H1 (cell line): ENCODE measurements at regions not wholly inside any gene's neighbourhood (a gene's known extent, or its start where the extent isn't known, plus 50 kb on each side); places are given as distances from the start of the nearest gene placed in this dataset.

Source experiments
- CTCF ChIA-PET: fragments of 300-600 bp; sonication (Branson Sonifier 250); formaldehyde crosslinking; loops from one replicate; lab custom pipeline; 2021; ENCODE audit not compliant: partially characterized antibody; lab: Charles Lee
- POLR2A ChIA-PET: fragments of 300-600 bp; sonication (Branson Sonifier 250); formaldehyde crosslinking; loops from one replicate; lab custom pipeline; 2021; ENCODE audit warnings: inconsistent platforms; ENCODE audit not compliant: partially characterized antibody; lab: Charles Lee
- DNase-seq, 2 experiments: peaks; one replicate each; pipeline versions ENCODE4 v3.0.0 to v3.0.0-alpha.2; 2010 to 2022; ENCODE audit warnings: low spot score in 2 of 2, low read depth in 1 of 2, mixed read lengths in 1 of 2
- FAIRE-seq: peaks from 2 replicates; lab custom pipeline; 2011; peaks lifted over from hg19 to GRCh38; lab: Jason Lieb, UNC
- H2AFZ ChIP-seq: 2 replicates; pipeline ENCODE4 v1.8.1; 2012; ENCODE audit warnings: low read length, inconsistent platforms
- H2AK5ac ChIP-seq: 2 replicates; pipeline ENCODE4 v1.6.1; 2013; ENCODE audit warnings: low read depth, low read length
- H2BK120ac ChIP-seq: replicated peaks from 2 replicates; pipeline ENCODE3; 2013; ENCODE audit warnings: low read depth, low read length, inconsistent platforms
- H2BK12ac ChIP-seq: 2 replicates; pipeline ENCODE4 v1.6.1; 2013; ENCODE audit warnings: low read depth, low read length
- H2BK15ac ChIP-seq: 2 replicates; pipeline ENCODE4 v1.6.1; 2013; ENCODE audit warnings: low read length
- H2BK20ac ChIP-seq: 2 replicates; pipeline ENCODE4 v1.6.1; 2013; ENCODE audit warnings: low read length
- H2BK5ac ChIP-seq: 2 replicates; pipeline ENCODE4 v1.6.1; 2013; ENCODE audit warnings: low read depth, low read length
- H3K14ac ChIP-seq: 2 replicates; pipeline ENCODE4 v1.6.1; 2013; ENCODE audit warnings: inconsistent platforms; ENCODE audit not compliant: insufficient read length
- H3K18ac ChIP-seq: 2 replicates; pipeline ENCODE4 v1.6.1; 2013; ENCODE audit warnings: low read length; ENCODE audit errors: extremely low read depth
- H3K23ac ChIP-seq: 2 replicates; pipeline ENCODE4 v1.6.1; 2013; ENCODE audit warnings: inconsistent platforms; ENCODE audit not compliant: insufficient read length
- H3K23me2 ChIP-seq: 2 replicates; pipeline ENCODE4 v1.6.1; 2013; ENCODE audit warnings: low read depth, low read length
- H3K27ac ChIP-seq: 2 replicates; pipeline ENCODE4 v1.6.1; 2011; ENCODE audit warnings: low read depth, low read length, inconsistent platforms
- H3K27me3 ChIP-seq, 4 experiments: replicated peaks in 1 of 4; 1 replicate in 1 of 4; 2 replicates in 3 of 4; pipeline versions ENCODE4 v1.6.1 to v1.8.1; 2011 to 2013; ENCODE audit warnings: low read length in 3 of 4, mild to moderate bottlenecking in 3 of 4, inconsistent platforms in 2 of 4, mixed read lengths in 2 of 4, moderate library complexity in 1 of 4; ENCODE audit not compliant: control insufficient read depth in 3 of 4, insufficient read depth in 3 of 4; ENCODE audit errors: extremely low read depth in 1 of 4
- H3K36me3 ChIP-seq, 4 experiments: 2 replicates each; pipeline versions ENCODE4 v1.6.1 to v1.8.1; 2011 to 2013; ENCODE audit warnings: mild to moderate bottlenecking in 4 of 4, low read length in 3 of 4, moderate library complexity in 2 of 4, control low read depth in 1 of 4, inconsistent platforms in 1 of 4; ENCODE audit not compliant: insufficient read depth in 4 of 4, control insufficient read depth in 2 of 4
- H3K4ac ChIP-seq: replicated peaks from 2 replicates; pipeline ENCODE3; 2013; ENCODE audit warnings: low read length, low read depth, mixed read lengths, inconsistent platforms; ENCODE audit not compliant: insufficient read length
- H3K4me1 ChIP-seq, 4 experiments: replicated peaks in 1 of 4; 1 replicate in 1 of 4; 2 replicates in 3 of 4; pipeline versions ENCODE4 v1.6.1 to v1.8.1; 2011 to 2013; ENCODE audit warnings: low read length in 3 of 4, inconsistent platforms in 2 of 4, mixed read lengths in 1 of 4; ENCODE audit not compliant: insufficient read depth in 4 of 4, control insufficient read depth in 3 of 4
- H3K4me2 ChIP-seq, 2 experiments: 2 replicates each; pipeline versions ENCODE4 v1.6.1 to v1.8.1; 2011 to 2013; ENCODE audit warnings: low read depth in 2 of 2, low read length in 2 of 2, control low read depth in 1 of 2, inconsistent platforms in 1 of 2, mild to moderate bottlenecking in 1 of 2; ENCODE audit not compliant: insufficient read depth in 1 of 2
- H3K4me3 ChIP-seq, 4 experiments: fragments of 200-600, 300-600 bp in 1 of 4; sonication (generic), shearing (Covaris generic), sonication (Bioruptor Twin) in 1 of 4; 2 replicates each; pipeline versions ENCODE4 v1.5.1 to v1.8.1; 2011 to 2016; ENCODE audit warnings: low read length in 4 of 4, low read depth in 3 of 4, control low read depth in 2 of 4, inconsistent platforms in 2 of 4, mild to moderate bottlenecking in 2 of 4, mixed read lengths in 1 of 4, moderate library complexity in 1 of 4; ENCODE audit not compliant: insufficient read depth in 2 of 4; ENCODE audit errors: extremely low read depth in 1 of 4
- H3K56ac ChIP-seq: replicated peaks from 2 replicates; pipeline ENCODE3; 2013; ENCODE audit warnings: low read depth, mild to moderate bottlenecking, mixed read lengths, low read length, inconsistent platforms; ENCODE audit not compliant: insufficient read length
- H3K79me1 ChIP-seq: 2 replicates; pipeline ENCODE4 v1.6.1; 2013; ENCODE audit warnings: low read depth, low read length, control low read depth
- H3K79me2 ChIP-seq, 2 experiments: 2 replicates each; pipeline versions ENCODE4 v1.6.1 to v1.8.1; 2012 to 2013; ENCODE audit warnings: low read length in 2 of 2, mild to moderate bottlenecking in 2 of 2, inconsistent platforms in 1 of 2; ENCODE audit not compliant: insufficient read depth in 2 of 2, control insufficient read depth in 1 of 2
- H3K9ac ChIP-seq, 4 experiments: replicated peaks in 1 of 4; 1 replicate in 1 of 4; 2 replicates in 3 of 4; pipeline versions ENCODE4 v1.6.1 to v1.8.1; 2011 to 2013; ENCODE audit warnings: low read depth in 3 of 4, low read length in 3 of 4, control low read depth in 2 of 4, mild to moderate bottlenecking in 2 of 4, moderate library complexity in 2 of 4, inconsistent platforms in 1 of 4; ENCODE audit errors: extremely low read depth in 1 of 4
- H3K9me3 ChIP-seq, 2 experiments: 2 replicates each; pipeline versions ENCODE4 v1.6.1 to v1.8.1; 2012 to 2013; ENCODE audit warnings: mild to moderate bottlenecking in 2 of 2, moderate library complexity in 2 of 2, control low read depth in 1 of 2, inconsistent platforms in 1 of 2, low read depth in 1 of 2, low read length in 1 of 2, mixed read lengths in 1 of 2; ENCODE audit not compliant: insufficient read depth in 2 of 2
- H4K20me1 ChIP-seq, 2 experiments: replicated peaks in 1 of 2; 2 replicates each; pipeline versions ENCODE3 to v1.8.1; 2011 to 2013; ENCODE audit warnings: inconsistent platforms in 2 of 2, low read length in 2 of 2, mild to moderate bottlenecking in 1 of 2; ENCODE audit not compliant: insufficient read depth in 2 of 2, control insufficient read depth in 1 of 2
- H4K5ac ChIP-seq: 2 replicates; pipeline ENCODE4 v1.6.1; 2013; ENCODE audit warnings: low read length, low read depth, mixed read lengths, inconsistent platforms; ENCODE audit not compliant: insufficient read length
- H4K8ac ChIP-seq: 2 replicates; pipeline ENCODE4 v1.8.0; 2013; ENCODE audit warnings: mild to moderate bottlenecking, moderate library complexity, low read length, inconsistent platforms; ENCODE audit not compliant: insufficient read depth; ENCODE audit errors: extremely low read depth
- H4K91ac ChIP-seq: replicated peaks from 2 replicates; pipeline ENCODE3; 2013; ENCODE audit warnings: low read length, mixed read lengths, inconsistent platforms; ENCODE audit not compliant: insufficient read length
- MAFK ChIP-seq: IDR thresholded peaks from 2 replicates; pipeline ENCODE4 v1.6.1; 2012; ENCODE audit warnings: low read depth, mild to moderate bottlenecking, improper control_type of control experiment, low read length
- TEAD4 ChIP-seq: IDR thresholded peaks from 2 replicates; pipeline ENCODE4 v1.6.1; 2012; ENCODE audit warnings: low read depth, low read length, inconsistent platforms, mixed read lengths
- WGBS, 2 experiments: shearing (Covaris generic) in 1 of 2; methylation state at CpG; one replicate each; pipeline versions ENCODE4 v1.1.6 to v1.1.7; 2013 to 2015; ENCODE audit warnings: low lambda C conversion rate in 2 of 2, mixed read lengths in 2 of 2, inconsistent platforms in 1 of 2, low coverage in 1 of 2, missing lambda C conversion rate in 1 of 2; ENCODE audit not compliant: insufficient replicate concordance in 2 of 2, insufficient coverage in 1 of 2, insufficient read length in 1 of 2; ENCODE audit errors: extremely low coverage in 1 of 2, missing lambda C conversion rate in 1 of 2; 5-methylcytosine and 5-hydroxymethylcytosine counted together

- no peak overlapping the region; the same call in 1 of the 2 replicates for H4K8ac ChIP-seq
- no peak overlapping the region for H3K56ac ChIP-seq
- H3K27me3 ChIP-seq = peaks cover 0 to 2% (median 0%) of the 10 kb centered on the region in 4 experiments; a peak in 1 of 7 replicates
- no peaks in the 10 kb centered on the region for H3K36me3 ChIP-seq
- H2BK120ac ChIP-seq = no peak overlapping the region
- no peak overlapping the region for H2BK5ac ChIP-seq
- H2AFZ ChIP-seq = no peak overlapping the region
- H3K4ac ChIP-seq = no peak overlapping the region
- peak overlapping the region; percentile 0 to 3; a peak in 3 of 4 replicates for H3K4me2 ChIP-seq
- peaks cover 2% of the 10 kb centered on the region; the same call in 1 of the 2 replicates for H3K79me1 ChIP-seq
- peaks cover 4 to 12% (median 9%) of the 10 kb centered on the region in 4 experiments; a peak in 6 of 7 replicates for H3K4me1 ChIP-seq
- H3K14ac ChIP-seq = no peak overlapping the region
- no peaks in the 10 kb centered on the region for H4K20me1 ChIP-seq
- no peak overlapping the region for H3K23ac ChIP-seq
- CTCF ChIA-PET = interaction anchor here (1.0 to 2.5 kb wide), 5 partner anchors 14 to 124 kb away, joined by 3 to 9 read pairs (median 7); no protein-coding TSS in a partner anchor
- TF ChIP-seq MAFK = no peak
- TF ChIP-seq TEAD4 = 0 out of 2 replicates have a peak, but pooled peaks have one; percentile 33
- TF ChIP-seq, all 59 proteins: peak for 1
- Histone ChIP-seq H3K79me2 (peaks cover 0 to 61% of the 10 kb centered on the region in 2 experiments; a peak in 2 of 4 replicates), H3K27ac (no peak overlapping the region), H2BK15ac (no peak overlapping the region), H3K4me3 (no peak overlapping the region), H2BK12ac (no peak overlapping the region), H2BK20ac (no peak overlapping the region), H3K23me2 (no peaks in the 10 kb centered on the region), H3K9me3 (no peaks in the 10 kb centered on the region), H4K91ac (no peak overlapping the region), H3K9ac (no peak overlapping the region), H3K18ac (no peak overlapping the region), H2AK5ac (no peak overlapping the region), H4K5ac (peak overlapping the region; percentile 55)
- DNase-seq = no peak
- POLR2A ChIA-PET = interaction anchor here (2.8 kb wide), 1 partner anchor 11 kb away, joined by 9 read pairs; no protein-coding TSS in a partner anchor
- 62% methylated on average over 4 of the region's 4 CpGs; no CpG with 5 or more reads in 1 of the 2 experiments for WGBS, 2 experiments
- FAIRE-seq = no peak
These were observed 84.6 kb upstream of the DST start for GRCh38 chr6:56727097-56727850.
